GM12891 (cell line): ENCODE measurements at regions not wholly inside any gene's neighbourhood (a gene's known extent, or its start where the extent isn't known, plus 50 kb on each side); places are given as distances from the start of the nearest gene placed in this dataset.

Experiments used
- POLR2A ChIP-seq: IDR thresholded peaks from 2 replicates; pipeline ENCODE4 v1.6.1; 2011; ENCODE audit warnings: low read depth, low read length, control low read depth
- POLR2AphosphoS5 ChIP-seq: IDR thresholded peaks from 2 replicates; pipeline ENCODE4 v1.6.1; 2011; ENCODE audit warnings: low read depth, low read length, control low read depth
- SPI1 ChIP-seq: IDR thresholded peaks from 2 replicates; pipeline ENCODE4 v1.6.1; 2011; ENCODE audit warnings: low read depth, low read length, control low read depth

- TF ChIP-seq SPI1 (no peak), POLR2A (no peak), POLR2AphosphoS5 (no peak)
These were observed 131.7 kb upstream of the CREB1 start for GRCh38 chr2:207397917-207398655.
